Stimulated activated CD4-positive, alpha-beta T cell treated with anti-CD3 and anti-CD28 coated beads, TNF-alpha, amount 100 ng/mL, for 48 hours (primary cell): ENCODE measurements at regions not wholly inside any gene's neighbourhood (a gene's known extent, or its start where the extent isn't known, plus 50 kb on each side); places are given as distances from the start of the nearest gene placed in this dataset.

Source experiments
- DNase-seq, 3 donors: peaks; one replicate each; pipeline ENCODE4 v3.0.0-alpha.2; 2020; ENCODE audit warnings: low read depth in 3 of 3

DNA sequence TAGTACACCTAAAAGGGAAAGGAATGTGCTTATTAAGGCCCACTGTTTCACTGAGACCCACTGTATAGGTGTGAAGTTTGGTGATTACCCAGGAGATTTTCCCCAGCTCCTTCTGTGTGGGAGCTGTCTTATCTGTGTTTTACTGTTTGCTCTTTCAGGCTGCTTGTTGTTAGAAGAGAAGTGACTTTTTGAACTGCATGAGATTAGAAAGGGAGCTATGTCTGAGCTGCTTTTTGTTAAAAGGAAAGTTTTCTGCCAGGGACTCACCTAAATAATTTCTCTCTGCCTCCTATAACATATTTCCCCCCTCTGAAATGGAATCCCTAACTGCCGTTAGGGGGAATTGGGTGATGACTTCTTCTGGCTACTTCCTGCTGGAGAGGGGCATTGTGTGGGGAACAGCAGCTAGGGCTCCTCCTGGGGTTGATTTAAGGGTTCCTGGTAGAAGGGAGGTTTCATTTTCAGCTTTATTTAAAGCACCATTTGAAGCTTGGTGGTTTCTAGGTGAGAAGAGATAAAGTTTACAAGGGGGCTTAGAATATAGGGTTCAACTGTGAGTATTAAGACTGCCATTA is 77.1 kb upstream of the ATP11B start:
- no peak for DNase-seq

DNA sequence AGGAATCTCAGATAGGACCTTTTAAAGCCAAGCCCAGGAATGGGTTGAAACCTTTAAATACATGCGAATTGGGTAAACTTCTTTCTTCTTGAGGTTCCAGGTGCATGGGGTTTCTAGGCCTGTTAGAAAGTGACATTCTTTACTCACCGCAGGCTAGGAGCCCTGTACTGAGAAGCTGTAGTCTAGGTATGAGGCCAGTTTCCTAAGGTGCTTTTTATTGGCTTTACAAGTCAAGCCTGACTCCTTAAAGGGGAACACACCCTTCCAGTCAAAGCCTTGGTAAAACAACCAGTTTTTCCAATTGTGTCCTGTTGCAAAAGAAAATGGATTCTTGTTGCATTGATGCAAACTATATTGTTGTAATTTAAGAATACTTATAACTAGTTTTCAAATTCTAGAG is 76.1 kb upstream of the ATP11B start:
- DNase-seq: no peak

DNA sequence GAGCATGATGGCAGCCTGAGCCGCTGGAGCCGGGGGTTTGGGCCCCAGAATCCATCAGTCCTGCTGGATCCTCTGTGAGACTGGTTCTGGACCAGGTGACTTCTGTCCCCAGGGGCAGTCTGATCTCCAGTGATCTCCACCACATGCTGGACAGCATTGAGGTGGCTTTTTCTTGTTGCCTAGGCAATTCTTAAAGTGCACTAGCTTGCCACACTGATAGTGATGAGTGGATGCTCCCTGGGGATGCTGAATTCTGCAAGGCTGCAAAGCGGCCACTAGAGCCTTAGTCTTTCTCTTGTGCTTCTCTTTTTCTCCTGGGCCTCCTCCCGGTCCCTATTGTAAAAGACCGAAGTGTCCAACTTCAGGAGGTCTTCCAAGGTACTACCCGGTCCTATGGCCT is 70.4 kb upstream of the ATP11B start:
- no peak for DNase-seq

DNA sequence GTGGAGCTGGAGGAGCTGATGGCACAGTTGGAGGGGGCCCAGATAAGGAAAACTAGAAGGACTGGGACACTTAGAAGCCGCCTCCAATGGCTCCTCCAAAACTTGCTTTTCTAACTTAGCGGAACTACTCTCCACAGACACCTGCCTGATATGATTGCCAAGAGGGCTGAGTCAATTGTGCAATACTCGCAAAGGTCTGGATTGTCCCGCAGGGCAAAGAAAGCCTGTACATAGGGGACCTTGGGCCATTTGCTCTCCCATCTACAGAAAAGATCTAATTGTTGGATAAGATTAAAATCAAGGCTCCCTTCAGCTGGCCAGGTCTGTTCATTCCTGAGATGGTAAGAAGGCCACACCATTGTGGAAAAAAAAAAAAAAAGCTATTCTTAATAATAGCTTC is 69.7 kb upstream of the ATP11B start:
- no peak for DNase-seq

DNA sequence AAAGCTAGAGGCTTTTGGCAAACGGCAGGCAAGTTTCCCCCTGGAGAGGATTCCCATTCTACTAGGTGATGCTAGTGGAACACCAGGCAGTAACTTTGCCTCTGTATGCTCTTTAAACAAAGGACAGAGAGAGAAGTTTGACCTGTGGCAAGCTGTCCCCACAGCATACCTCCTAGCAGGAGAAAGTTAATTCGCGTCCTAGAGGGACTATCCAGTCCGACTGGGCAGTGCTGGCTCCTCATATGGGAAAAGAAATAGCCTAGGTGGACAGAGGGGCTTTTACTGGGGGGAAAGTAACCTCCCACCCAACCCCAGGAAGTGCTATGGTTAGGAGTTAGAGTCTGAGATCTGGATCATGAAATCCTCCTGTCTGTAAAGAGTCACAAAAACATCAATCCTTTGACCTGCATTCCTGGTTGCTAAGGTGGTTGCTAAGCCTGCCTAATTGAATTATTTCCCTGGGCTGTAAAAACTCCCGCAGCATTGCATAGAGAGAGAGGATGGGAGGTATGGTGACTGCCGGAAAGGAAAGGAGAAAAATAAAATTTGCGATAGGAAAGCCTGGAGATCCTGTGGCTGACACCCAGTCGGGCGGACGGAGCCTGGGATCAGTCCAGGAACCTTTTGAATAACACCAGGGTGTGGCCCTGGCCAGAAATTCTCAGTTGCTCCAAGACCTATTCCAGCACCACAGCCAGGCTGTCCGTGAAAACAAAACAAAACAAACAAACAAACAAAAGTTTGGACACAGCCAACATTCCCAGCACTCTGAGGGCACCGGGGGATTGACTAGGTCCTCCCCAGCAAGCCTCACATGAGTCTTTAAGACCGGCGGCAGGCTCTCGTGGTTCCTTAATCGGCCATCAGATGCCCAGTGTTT is 67.7 kb upstream of the ATP11B start:
- DNase-seq: no peak

GRCh38 chr3:182726258-182727142 is 66.8 kb upstream of the ATP11B start:
- DNase-seq: no peak

GRCh38 chr3:182728238-182728637 is 65.1 kb upstream of the ATP11B start:
- DNase-seq: no peak

GRCh38 chr3:182729903-182730674 is 63.2 kb upstream of the ATP11B start:
- no peak for DNase-seq

GRCh38 chr3:182730675-182731042 is 62.6 kb upstream of the ATP11B start:
- no peak for DNase-seq

- no peak for DNase-seq
These were observed 61.5 kb upstream of the ATP11B start for GRCh38 chr3:182731764-182732163.

DNA sequence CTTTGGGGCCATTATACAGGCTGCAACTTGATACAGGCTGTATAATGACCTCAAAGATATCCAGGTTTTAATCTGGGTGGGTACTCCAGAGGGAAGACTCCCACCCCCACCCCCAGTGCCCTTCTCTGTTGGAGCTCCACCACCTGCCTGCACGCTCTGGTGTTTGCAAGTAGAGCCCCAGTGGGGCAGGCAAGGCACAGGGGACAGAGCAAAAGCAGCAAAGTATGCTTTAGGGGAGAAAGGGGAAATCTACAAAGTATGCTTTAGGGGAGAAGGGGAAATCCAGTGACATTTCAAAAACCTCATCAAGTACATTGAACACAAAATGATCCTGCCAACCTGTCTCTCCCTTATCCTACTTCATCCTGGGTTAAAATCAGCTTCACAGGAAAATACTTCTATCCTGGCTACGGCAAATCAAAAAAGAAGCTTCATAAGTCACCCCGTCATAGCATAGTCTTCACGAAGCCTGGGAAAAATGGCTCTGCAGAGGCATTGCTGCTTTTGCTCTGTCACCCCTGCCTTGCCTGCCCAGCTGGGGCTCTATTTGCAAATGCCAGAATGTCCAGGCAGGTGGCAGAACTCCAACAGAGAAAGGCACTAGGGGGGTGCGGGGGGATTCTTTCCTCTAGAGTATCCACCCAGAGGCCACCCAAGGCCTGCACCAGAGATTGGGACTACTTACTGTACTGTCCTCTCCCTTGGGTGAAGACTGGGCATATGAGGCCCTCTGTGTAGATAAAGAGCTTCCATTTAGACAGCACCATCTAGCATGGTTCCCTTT is 60.9 kb upstream of the ATP11B start:
- DNase-seq: no peak

GRCh38 chr3:182735672-182736071 is 57.6 kb upstream of the ATP11B start:
- no peak for DNase-seq

DNA sequence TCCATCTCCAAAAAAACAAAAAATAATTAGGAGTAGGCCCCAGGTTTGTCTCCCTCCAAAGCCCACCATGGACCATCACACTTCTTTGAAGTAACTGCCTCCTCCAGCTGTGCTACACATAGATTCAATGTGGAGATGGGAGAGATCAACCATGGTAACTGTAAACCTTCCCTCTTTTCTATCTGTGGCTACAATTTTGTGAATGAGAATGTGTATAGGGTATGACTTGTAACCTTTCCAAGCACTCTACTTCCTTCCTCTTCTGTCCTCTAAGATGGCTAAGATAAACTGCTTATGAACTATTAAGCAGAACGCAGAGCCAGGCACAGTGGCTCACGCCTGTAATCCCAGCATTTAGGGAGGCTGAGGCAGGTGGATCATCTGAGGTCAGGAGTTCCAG is 55.5 kb upstream of the ATP11B start:
- DNase-seq: no peak

- DNase-seq: no peak
These were observed 54.5 kb upstream of the ATP11B start for GRCh38 chr3:182738583-182739411.

GRCh38 chr3:182739619-182740018 is 53.7 kb upstream of the ATP11B start:
- no peak for DNase-seq

GRCh38 chr3:182740710-182741109 is 52.6 kb upstream of the ATP11B start:
- DNase-seq: no peak

DNA sequence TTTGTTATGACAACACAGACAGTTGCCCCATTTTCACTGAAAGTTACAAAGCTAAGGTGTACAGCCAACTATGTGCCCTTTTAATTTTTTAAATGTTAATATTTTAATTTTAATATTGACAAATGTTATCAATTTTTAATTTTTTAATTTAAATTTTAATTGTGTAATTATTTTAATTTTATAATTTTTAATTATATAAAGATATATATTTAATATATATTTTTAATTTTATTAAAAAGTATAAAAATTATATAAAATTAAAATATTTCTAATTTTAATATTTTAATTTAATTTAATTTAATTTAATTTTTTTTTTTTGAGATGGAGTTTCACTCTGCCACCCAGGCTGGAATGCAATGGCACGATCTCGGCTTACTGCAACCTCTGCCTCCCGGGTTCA is 52.1 kb upstream of the ATP11B start:
- DNase-seq: no peak
